ENCODE measurements at regions not wholly inside any gene's neighbourhood (a gene's known extent, or its start where the extent isn't known, plus 50 kb on each side); places are given as distances from the start of the nearest gene placed in this dataset.
A peak's percentile ranks its signal among the peaks of the same experiment; 100 is the strongest.

DNA sequence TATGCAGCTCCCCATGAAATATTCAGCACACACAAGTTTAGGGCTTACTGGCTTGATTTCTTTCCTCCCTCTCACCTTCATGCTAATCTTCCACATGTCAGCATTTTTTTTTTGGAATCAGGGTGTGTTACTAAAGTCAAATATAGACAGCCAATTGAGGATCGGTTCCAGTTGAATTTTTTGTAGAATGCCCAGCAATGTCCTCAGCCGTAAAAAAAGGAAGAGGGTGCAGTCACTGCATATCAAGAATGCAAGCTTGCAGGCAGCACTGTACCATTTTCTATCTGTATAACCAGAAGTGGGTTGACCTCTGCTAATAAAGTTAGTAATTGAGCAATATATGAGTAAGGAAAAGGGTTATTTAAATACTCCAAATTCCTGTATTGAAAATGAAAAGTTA, 51.4 kb upstream of the CHMP2B start:
- CTCF ChIA-PET, result interaction anchor here (1.2 kb wide), 1 partner anchor 8 kb away, joined by 4 read pairs; no protein-coding TSS in a partner anchor
- no peak for DNase-seq (ENCODE audit: low read depth, low spot score)
- POLR2A ChIA-PET, result no interaction called here
- H3K4me3 ChIP-seq (ENCODE audit: low read depth, low read length), result no peak overlapping the region
- TF ChIP-seq, protein P1, sequence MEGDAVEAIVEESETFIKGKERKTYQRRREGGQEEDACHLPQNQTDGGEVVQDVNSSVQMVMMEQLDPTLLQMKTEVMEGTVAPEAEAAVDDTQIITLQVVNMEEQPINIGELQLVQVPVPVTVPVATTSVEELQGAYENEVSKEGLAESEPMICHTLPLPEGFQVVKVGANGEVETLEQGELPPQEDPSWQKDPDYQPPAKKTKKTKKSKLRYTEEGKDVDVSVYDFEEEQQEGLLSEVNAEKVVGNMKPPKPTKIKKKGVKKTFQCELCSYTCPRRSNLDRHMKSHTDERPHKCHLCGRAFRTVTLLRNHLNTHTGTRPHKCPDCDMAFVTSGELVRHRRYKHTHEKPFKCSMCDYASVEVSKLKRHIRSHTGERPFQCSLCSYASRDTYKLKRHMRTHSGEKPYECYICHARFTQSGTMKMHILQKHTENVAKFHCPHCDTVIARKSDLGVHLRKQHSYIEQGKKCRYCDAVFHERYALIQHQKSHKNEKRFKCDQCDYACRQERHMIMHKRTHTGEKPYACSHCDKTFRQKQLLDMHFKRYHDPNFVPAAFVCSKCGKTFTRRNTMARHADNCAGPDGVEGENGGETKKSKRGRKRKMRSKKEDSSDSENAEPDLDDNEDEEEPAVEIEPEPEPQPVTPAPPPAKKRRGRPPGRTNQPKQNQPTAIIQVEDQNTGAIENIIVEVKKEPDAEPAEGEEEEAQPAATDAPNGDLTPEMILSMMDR (IDR thresholded peaks at IDR 0.05; ENCODE audit: insufficient read depth, low read length, missing control alignments), result no peak

DNA sequence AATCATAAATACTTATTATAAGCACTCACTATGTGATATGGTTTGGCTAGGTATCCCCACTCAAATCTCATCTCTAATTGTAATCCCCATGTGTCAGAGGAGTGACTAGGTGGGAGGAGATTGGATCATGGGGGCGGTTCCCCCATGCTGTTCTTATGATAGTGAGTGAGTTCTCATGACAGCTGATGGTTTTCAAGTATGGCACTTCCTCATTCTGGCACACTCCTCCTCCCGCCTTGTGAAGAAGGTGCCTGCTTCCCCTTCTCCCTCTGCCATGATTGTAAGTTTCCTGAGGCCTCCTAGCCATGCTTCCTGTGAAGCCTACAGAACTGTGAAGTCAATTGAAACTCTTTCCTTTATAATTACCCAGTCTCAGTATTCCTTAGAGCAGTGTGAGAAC, 53.3 kb upstream of the CHMP2B start:
- DNase-seq (ENCODE audit: low read depth, low spot score), result no peak
- TF ChIP-seq, protein P1 (IDR thresholded peaks at IDR 0.05; ENCODE audit: insufficient read depth, low read length, missing control alignments), result no peak
- ChIA-PET POLR2A (no interaction called here), CTCF (no interaction called here)
- H3K4me3 ChIP-seq (ENCODE audit: low read depth, low read length), result no peak overlapping the region

DNA sequence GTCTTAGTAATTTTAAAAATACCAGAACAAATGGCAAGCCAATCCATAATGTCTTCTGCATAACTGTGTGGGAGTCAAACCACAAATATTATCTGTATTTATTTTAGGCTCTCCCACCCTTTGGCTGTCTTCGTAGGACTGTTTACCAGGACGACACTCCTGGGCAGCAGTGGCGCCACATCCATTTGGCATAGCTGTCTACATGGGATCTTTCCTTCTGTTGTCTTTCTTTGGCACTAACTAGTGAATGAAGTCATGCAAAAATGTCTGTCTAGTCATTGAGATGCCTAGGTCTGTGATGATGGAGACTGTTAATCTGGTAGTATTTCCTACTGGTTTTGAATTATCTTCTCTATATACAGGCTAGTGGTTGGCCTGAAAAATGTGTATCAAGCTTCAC, 54.0 kb upstream of the CHMP2B start:
- H3K4me3 ChIP-seq (ENCODE audit: low read depth, low read length), result no peak overlapping the region
- ChIA-PET POLR2A (no interaction called here), CTCF (no interaction called here)
- DNase-seq (ENCODE audit: low read depth, low spot score), result no peak
- TF ChIP-seq, protein P1 (IDR thresholded peaks at IDR 0.05; ENCODE audit: insufficient read depth, low read length, missing control alignments), result no peak

DNA sequence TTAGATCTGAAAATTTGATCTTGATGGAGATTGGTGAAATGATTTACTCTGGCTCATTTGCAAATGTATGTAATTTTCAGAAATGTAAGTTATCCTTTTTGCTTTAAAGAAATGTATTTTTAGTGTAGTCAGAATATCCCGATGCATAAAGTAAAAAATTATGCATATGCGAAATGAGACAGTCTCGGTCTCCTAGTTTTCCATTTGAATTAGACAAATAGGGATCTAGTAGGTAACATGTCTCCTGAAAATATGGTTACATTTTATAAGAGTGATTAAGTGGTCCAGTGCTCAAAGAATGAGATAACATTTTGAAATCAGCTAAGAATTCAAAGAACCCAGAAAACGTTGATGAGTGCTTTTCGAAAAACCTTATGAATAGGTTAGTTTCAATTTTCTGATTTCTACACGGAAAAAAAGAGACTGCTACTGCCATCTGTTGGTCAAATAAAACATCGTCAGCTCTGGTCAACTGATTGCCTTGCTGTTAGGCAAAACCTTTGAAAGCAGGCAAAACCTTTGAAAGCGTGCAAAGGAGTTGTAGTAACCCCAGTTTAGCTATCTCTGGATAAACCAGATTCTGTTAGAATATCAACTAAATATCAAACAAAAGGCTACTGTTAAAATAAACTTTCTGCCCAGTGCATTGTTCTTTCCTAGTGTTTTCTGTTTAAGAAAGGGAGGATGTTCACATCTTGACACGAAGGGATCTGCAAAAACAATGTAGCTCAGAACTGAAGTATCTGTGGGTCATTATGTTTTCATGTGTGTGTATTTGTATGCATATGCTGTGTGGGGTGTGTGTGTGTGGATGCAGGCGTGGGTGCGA, 59.3 kb upstream of the CHMP2B start:
- CTCF ChIA-PET, result interaction anchor here (0.6 to 5.3 kb wide), 38 partner anchors 8 to 466 kb away, joined by 3 to 108 read pairs (median 4); no protein-coding TSS in a partner anchor
- peak overlapping the region; percentile 37 for H3K4me3 ChIP-seq (ENCODE audit: low read depth, low read length)

DNA sequence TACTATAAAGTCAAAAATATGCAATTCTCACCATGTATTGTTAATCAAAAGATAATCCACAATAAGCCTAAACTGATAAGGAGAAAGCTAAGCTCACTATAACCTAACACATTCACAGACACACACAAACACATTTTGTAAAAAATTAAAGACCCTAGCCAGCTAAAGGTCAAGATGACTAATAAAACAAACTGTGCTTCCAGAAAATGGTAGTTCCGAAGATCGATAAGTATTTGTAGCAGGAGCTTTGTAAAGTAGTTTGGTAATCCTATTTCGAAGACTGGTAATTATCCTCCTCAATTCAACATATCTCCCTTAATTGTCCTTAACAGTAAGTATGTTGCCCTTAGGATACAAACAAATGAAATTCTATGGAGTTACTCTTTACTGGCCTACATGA, 62.9 kb upstream of the CHMP2B start:
- no peak for DNase-seq (ENCODE audit: low read depth, low spot score)
- ChIA-PET CTCF (interaction anchor here (0.7 kb wide), 1 partner anchor 32 kb away, joined by 3 read pairs; no protein-coding TSS in a partner anchor), POLR2A (no interaction called here)
- H3K4me3 ChIP-seq (ENCODE audit: low read depth, low read length), result no peak overlapping the region
- TF ChIP-seq, protein P1 (IDR thresholded peaks at IDR 0.05; ENCODE audit: insufficient read depth, low read length, missing control alignments), result no peak

More for the DNA sequence above, 59.3 kb upstream of the CHMP2B start:
- TF ChIP-seq, protein P1 (IDR thresholded peaks at IDR 0.05; ENCODE audit: insufficient read depth, low read length, missing control alignments), result peak; percentile 52
- POLR2A ChIA-PET, result no interaction called here
- no peak for DNase-seq (ENCODE audit: low read depth, low spot score)

DNA sequence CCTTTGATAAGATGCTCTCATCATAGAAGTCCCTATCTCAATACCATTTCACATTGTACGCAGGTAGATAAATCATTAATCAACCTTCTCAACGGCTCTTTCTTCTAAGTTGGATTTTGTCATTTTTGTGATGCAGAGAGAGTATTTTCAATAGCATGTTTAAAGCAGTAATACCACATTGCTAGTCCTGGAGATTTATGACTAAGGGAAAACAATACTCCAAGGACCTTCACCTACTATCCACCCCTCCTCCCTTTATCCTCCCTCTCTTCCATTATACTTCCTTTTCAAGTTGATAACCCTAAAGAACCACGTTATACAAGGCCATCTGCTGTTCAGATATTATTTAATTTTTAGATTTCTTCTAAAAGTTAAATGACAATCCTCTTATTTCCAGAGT, 65.3 kb upstream of the CHMP2B start:
- ChIA-PET POLR2A (interaction anchor here (0.5 kb wide), 1 partner anchor 50 kb away, joined by 3 read pairs; no protein-coding TSS in a partner anchor), CTCF (no interaction called here)
- no peak for DNase-seq (ENCODE audit: low read depth, low spot score)
- TF ChIP-seq, protein P1 (IDR thresholded peaks at IDR 0.05; ENCODE audit: insufficient read depth, low read length, missing control alignments), result no peak
- H3K4me3 ChIP-seq (ENCODE audit: low read depth, low read length), result no peak overlapping the region

Measured in AG04449 (cell line).